Mammary epithelial cell (primary cell): ENCODE measurements at regions not wholly inside any gene's neighbourhood (a gene's known extent, or its start where the extent isn't known, plus 50 kb on each side); places are given as distances from the start of the nearest gene placed in this dataset.

Experiments
- EZH2 ChIP-seq: IDR thresholded peaks from 2 replicates; pipeline ENCODE4 v1.6.1; 2012; ENCODE audit warnings: low read length, inconsistent platforms, borderline replicate concordance
- TF ChIP-seq, protein P1 (sequence below), 2 donors: IDR thresholded peaks in 1 of 2; conservative IDR thresholded peaks in 1 of 2; 2 replicates each; pipeline ENCODE4 v1.5.1; 2011 to 2012; ENCODE audit warnings: inconsistent platforms in 2 of 2, low read length in 2 of 2, mild to moderate bottlenecking in 2 of 2, control low read depth in 1 of 2, low read depth in 1 of 2; ENCODE audit not compliant: insufficient read depth in 1 of 2; ENCODE audit errors: extremely low read depth in 1 of 2

DNA sequence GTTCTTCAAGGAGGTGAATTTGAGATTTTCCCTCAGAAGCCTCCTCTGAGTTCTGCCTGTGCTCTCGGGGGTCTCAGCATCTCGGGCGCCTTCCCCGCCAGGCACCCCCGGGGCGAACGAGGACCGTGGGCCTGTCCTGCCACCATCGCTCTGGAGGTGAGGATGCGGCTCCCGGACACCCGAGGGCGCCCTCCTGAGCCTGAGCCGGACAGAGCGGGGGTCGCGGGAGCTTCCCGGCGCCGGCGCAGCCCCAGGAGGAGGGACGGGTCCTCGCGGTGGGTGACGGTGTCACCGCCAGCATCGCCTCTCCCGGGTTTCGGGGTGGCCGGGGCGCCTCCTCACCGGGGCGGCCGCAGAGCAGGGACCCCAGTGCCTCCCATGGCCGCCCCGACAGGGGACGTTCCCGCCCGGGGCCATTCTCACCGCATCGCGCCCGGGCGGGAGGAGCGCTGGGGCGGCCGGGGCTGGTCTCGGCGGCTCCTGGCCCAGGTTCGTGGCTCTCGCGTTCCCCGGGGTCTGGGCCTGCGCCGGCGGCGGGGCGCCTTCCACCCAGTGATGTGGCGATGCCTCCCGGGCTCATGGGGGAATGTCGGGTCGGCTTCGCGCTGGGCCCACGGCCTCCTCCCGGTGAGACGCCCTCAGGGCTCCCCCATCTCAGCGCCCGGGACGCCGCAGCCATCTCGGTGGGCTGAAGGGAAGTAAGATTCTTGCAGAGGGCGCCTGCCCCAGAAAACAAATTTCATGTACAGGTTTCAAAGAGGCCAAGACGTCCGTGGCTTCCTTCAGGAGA lies 210.5 kb downstream of the ERMARD start:
- TF ChIP-seq, protein P1, sequence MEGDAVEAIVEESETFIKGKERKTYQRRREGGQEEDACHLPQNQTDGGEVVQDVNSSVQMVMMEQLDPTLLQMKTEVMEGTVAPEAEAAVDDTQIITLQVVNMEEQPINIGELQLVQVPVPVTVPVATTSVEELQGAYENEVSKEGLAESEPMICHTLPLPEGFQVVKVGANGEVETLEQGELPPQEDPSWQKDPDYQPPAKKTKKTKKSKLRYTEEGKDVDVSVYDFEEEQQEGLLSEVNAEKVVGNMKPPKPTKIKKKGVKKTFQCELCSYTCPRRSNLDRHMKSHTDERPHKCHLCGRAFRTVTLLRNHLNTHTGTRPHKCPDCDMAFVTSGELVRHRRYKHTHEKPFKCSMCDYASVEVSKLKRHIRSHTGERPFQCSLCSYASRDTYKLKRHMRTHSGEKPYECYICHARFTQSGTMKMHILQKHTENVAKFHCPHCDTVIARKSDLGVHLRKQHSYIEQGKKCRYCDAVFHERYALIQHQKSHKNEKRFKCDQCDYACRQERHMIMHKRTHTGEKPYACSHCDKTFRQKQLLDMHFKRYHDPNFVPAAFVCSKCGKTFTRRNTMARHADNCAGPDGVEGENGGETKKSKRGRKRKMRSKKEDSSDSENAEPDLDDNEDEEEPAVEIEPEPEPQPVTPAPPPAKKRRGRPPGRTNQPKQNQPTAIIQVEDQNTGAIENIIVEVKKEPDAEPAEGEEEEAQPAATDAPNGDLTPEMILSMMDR (conservative IDR thresholded peaks at IDR 0.05 in 1 of 2, IDR thresholded peaks at IDR 0.05 in 1 of 2; ENCODE audit: extremely low read depth in 1 of 2, insufficient read depth in 1 of 2, low read depth in 1 of 2, low read length in 2 of 2): no peak
- no peak for TF ChIP-seq EZH2
